NCI-H2196 treated with DMSO at 0.1 percent for 48 hours (cell line): ENCODE measurements at regions not wholly inside any gene's neighbourhood (a gene's known extent, or its start where the extent isn't known, plus 50 kb on each side); places are given as distances from the start of the nearest gene placed in this dataset.
"Not testable (repeated sequence)": the region's sequence is repeated elsewhere in the genome, so short reads cannot be mapped to it uniquely, and the experiment has no call there.

Experiments used
- DNase-seq: peaks from one replicate; lab custom pipeline; 2025; ENCODE audit not compliant: unreplicated experiment; lab: John Stamatoyannopoulos, UW

GRCh38 chr9:29043072-29043471 lies 1469.8 kb upstream of the C9orf72 start:
- DNase-seq: no peak

- no peak for DNase-seq
These were observed 1471.7 kb upstream of the C9orf72 start for GRCh38 chr9:29044959-29045358.

GRCh38 chr9:29060041-29060440 lies 1486.8 kb upstream of the C9orf72 start:
- no peak for DNase-seq

- DNase-seq: no peak
These were observed 1489.2 kb upstream of the C9orf72 start for GRCh38 chr9:29062446-29062845.

GRCh38 chr9:29063031-29063430 lies 1489.8 kb upstream of the C9orf72 start:
- no peak for DNase-seq

GRCh38 chr9:29066141-29066640 lies 1492.9 kb upstream of the C9orf72 start:
- no peak for DNase-seq

GRCh38 chr9:29068461-29068860 lies 1495.2 kb upstream of the C9orf72 start:
- DNase-seq: no peak

GRCh38 chr9:29069376-29069775 lies 1496.1 kb upstream of the C9orf72 start:
- DNase-seq: no peak

GRCh38 chr9:29078063-29078666 lies 1504.9 kb upstream of the C9orf72 start:
- DNase-seq: no peak

- DNase-seq: no peak
These were observed 1527.5 kb upstream of the C9orf72 start for GRCh38 chr9:29100762-29101161.

GRCh38 chr9:29104166-29104565 lies 1530.9 kb upstream of the C9orf72 start:
- DNase-seq: not testable (repeated sequence)

- no peak for DNase-seq
These were observed 1545.3 kb upstream of the C9orf72 start for GRCh38 chr9:29118555-29118954.

GRCh38 chr9:29126783-29127182 lies 1553.5 kb upstream of the C9orf72 start:
- no peak for DNase-seq

- DNase-seq: no peak
These were observed 1556.5 kb upstream of the C9orf72 start for GRCh38 chr9:29129763-29130162.

- DNase-seq: no peak
These were observed 1571.2 kb upstream of the C9orf72 start for GRCh38 chr9:29144476-29144875.

GRCh38 chr9:29150606-29151005 lies 1577.3 kb upstream of the C9orf72 start:
- DNase-seq: no peak

- DNase-seq: peak; percentile 16
These were observed 1587.6 kb upstream of the C9orf72 start for GRCh38 chr9:29160763-29161353.

- DNase-seq: no peak
These were observed 1600.9 kb upstream of the C9orf72 start for GRCh38 chr9:29174136-29174535.

- DNase-seq: no peak
These were observed 1603.0 kb upstream of the C9orf72 start for GRCh38 chr9:29176231-29176630.

GRCh38 chr9:29176786-29177185 lies 1603.5 kb upstream of the C9orf72 start:
- DNase-seq: no peak

- DNase-seq: no peak
These were observed 1610.7 kb upstream of the C9orf72 start for GRCh38 chr9:29183971-29184370.

GRCh38 chr9:29188771-29189170 lies 1615.5 kb upstream of the C9orf72 start:
- not testable (repeated sequence) for DNase-seq

- not testable (repeated sequence) for DNase-seq
These were observed 1615.9 kb upstream of the C9orf72 start for GRCh38 chr9:29189221-29189620.
